ENCODE measurements at regions not wholly inside any gene's neighbourhood (a gene's known extent, or its start where the extent isn't known, plus 50 kb on each side); places are given as distances from the start of the nearest gene placed in this dataset.

DNA sequence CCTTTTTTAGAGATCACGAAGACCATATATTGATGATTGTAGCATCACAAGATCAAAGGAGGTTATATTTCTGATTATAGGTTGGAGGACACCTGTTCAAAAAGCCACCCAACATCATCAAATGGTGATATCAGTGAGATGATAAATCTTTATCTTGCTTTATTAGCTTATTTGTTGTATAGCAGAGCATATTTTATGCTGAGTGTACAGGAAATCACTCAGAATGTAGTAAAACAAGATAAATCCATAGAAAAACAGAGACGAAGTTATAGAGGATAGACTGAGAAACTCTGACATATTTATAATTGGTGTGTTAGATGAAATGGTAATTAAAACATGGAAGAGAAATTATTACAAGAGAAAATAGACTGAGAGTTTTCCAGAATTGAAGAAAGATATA lies 69.8 kb upstream of the DMAC1 start:
- no TSS peak for BruUV-seq (replicated peaks)
- Histone ChIP-seq H2AFZ (ENCODE audit: low read depth, low read length) (no peak overlapping the region), H3K9me3 (replicated peaks; ENCODE audit: control insufficient read depth, insufficient read depth, low read length) (no peaks in the 10 kb centered on the region)

More for the DNA sequence above, 69.8 kb upstream of the DMAC1 start:
- intact Hi-C loops (cut with micrococcal nuclease), result no loop called here
- Histone ChIP-seq H3K9ac (replicated peaks; ENCODE audit: extremely low read depth, insufficient read depth, low read length) (no peak overlapping the region), H3K79me2 (ENCODE audit: control insufficient read depth, insufficient read depth, low read length) (no peaks in the 10 kb centered on the region), H3K4me1 (ENCODE audit: control insufficient read depth, extremely low read depth, insufficient read depth, low read length) (no peaks in the 10 kb centered on the region), H3K27ac (ENCODE audit: insufficient read depth, low read depth, low read length) (no peak overlapping the region), H3K36me3 (ENCODE audit: control insufficient read depth in 2 of 2, extremely low read depth in 1 of 2, insufficient read depth in 2 of 2, low read length in 2 of 2) (no peaks in the 10 kb centered on the region), H3K4me2 (ENCODE audit: insufficient read depth, low read length) (no peak overlapping the region), H4K20me1 (replicated peaks; ENCODE audit: control insufficient read depth, extremely low read depth, insufficient read depth, low read length) (no peaks in the 10 kb centered on the region), H3K27me3 (ENCODE audit: control insufficient read depth in 2 of 2, insufficient read depth in 2 of 2, low read length in 2 of 2) (no peaks in the 10 kb centered on the region), H3K9me1 (replicated peaks; ENCODE audit: control insufficient read depth, extremely low read depth, insufficient read depth, low read length) (no peaks in the 10 kb centered on the region), H3K4me3 (replicated peaks in 1 of 3; ENCODE audit: insufficient read depth in 1 of 3, low read depth in 1 of 3, low read length in 3 of 3) (no peak overlapping the region)
- dilution Hi-C loops (cut with MboI; ENCODE audit: extremely low pct_ligation_motif_present, low sequenced_read_pairs), result no loop called here
- DNase-seq (ENCODE audit: low read depth, low spot score) (no peak), FAIRE-seq (no peak)
- ChIA-PET POLR2A (no interaction called here), CTCF (no interaction called here)
- TF ChIP-seq POLR2AphosphoS5 (IDR thresholded peaks at IDR 0.05; ENCODE audit: insufficient read depth, low read depth, low read length), result no peak
- TF ChIP-seq JUN (IDR thresholded peaks at IDR 0.05; ENCODE audit: borderline replicate concordance, insufficient read depth, insufficient read length, low read depth), result no peak
- TF ChIP-seq, protein P1, sequence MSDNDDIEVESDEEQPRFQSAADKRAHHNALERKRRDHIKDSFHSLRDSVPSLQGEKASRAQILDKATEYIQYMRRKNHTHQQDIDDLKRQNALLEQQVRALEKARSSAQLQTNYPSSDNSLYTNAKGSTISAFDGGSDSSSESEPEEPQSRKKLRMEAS (IDR thresholded peaks at IDR 0.05; ENCODE audit: insufficient read depth, insufficient read length), result no peak
- TF ChIP-seq, protein P2, sequence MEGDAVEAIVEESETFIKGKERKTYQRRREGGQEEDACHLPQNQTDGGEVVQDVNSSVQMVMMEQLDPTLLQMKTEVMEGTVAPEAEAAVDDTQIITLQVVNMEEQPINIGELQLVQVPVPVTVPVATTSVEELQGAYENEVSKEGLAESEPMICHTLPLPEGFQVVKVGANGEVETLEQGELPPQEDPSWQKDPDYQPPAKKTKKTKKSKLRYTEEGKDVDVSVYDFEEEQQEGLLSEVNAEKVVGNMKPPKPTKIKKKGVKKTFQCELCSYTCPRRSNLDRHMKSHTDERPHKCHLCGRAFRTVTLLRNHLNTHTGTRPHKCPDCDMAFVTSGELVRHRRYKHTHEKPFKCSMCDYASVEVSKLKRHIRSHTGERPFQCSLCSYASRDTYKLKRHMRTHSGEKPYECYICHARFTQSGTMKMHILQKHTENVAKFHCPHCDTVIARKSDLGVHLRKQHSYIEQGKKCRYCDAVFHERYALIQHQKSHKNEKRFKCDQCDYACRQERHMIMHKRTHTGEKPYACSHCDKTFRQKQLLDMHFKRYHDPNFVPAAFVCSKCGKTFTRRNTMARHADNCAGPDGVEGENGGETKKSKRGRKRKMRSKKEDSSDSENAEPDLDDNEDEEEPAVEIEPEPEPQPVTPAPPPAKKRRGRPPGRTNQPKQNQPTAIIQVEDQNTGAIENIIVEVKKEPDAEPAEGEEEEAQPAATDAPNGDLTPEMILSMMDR (IDR thresholded peaks at IDR 0.05; ENCODE audit: extremely low read depth in 1 of 2, insufficient read depth in 1 of 2, low read depth in 1 of 2, low read length in 2 of 2), result no peak
- TF ChIP-seq POLR2A (IDR thresholded peaks at IDR 0.05; ENCODE audit: low read depth, low read length), result no peak
- no peak for TF ChIP-seq MYC (IDR thresholded peaks at IDR 0.05; ENCODE audit: low read depth, low read length)
- TF ChIP-seq GATA2 (IDR thresholded peaks at IDR 0.05; ENCODE audit: insufficient read depth, insufficient read length, low read depth, low read length), result no peak
- TF ChIP-seq EZH2 (IDR thresholded peaks at IDR 0.05; ENCODE audit: borderline replicate concordance, low read depth, low read length, severe bottlenecking), result no peak
- no peak for TF ChIP-seq FOS (IDR thresholded peaks at IDR 0.05; ENCODE audit: borderline replicate concordance, insufficient read depth, low read length)

All from endothelial cell of umbilical vein (primary cell).